GM12892 (cell line): ENCODE measurements at regions not wholly inside any gene's neighbourhood (a gene's known extent, or its start where the extent isn't known, plus 50 kb on each side); places are given as distances from the start of the nearest gene placed in this dataset.

Experiments
- POLR2A ChIP-seq: IDR thresholded peaks from 2 replicates; pipeline ENCODE4 v1.6.1; 2011; ENCODE audit warnings: low read depth, low read length, control low read depth
- POLR2AphosphoS5 ChIP-seq: IDR thresholded peaks from 2 replicates; pipeline ENCODE4 v1.6.1; 2011; ENCODE audit warnings: low read depth, low read length, control low read depth

GRCh38 chr7:51471210-51471980 lies 154.8 kb upstream of the COBL start:
- no peak for TF ChIP-seq POLR2A
- TF ChIP-seq POLR2AphosphoS5: no peak
